ENCODE measurements at regions not wholly inside any gene's neighbourhood (a gene's known extent, or its start where the extent isn't known, plus 50 kb on each side); places are given as distances from the start of the nearest gene placed in this dataset.
"Not testable (repeated sequence)": the region's sequence is repeated elsewhere in the genome, so short reads cannot be mapped to it uniquely, and the experiment has no call there.

DNA sequence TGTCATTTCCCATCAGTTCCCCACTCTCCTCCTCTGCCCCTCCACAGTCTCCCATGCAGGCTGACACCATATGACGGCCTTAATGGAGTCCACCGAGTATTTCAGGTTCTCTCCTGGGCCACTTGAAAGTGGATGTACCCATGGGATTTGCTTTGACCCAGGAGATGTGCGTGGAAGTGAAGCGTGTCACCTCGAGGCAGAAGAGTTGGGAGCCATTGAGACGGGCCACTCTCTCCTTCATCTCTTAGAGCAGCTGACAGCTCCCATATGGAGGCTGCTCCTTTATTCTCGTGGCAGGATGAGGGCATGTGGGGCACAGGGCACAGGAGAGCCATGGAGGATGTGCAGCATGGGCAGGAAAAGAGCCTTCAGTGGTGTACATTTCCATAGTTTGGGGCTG lies 144.7 kb upstream of the CRYM start:
- H3K27me3 ChIP-seq (ENCODE audit: control insufficient read depth in 2 of 2, insufficient read depth in 2 of 2, low read length in 2 of 2); H3K4me1 ChIP-seq (ENCODE audit: control insufficient read depth in 2 of 2, insufficient read depth in 2 of 2, low read length in 2 of 2); DNase-seq; ATAC-seq; H3K9me3 Mint-ChIP-seq; intact Hi-C loops (cut with micrococcal nuclease); H3K36me3 Mint-ChIP-seq; H3K36me3 ChIP-seq (ENCODE audit: control insufficient read depth in 2 of 3, insufficient read depth in 3 of 3, low read length in 3 of 3); H3K27ac Mint-ChIP-seq; H3K4me3 Mint-ChIP-seq; CTCF ChIA-PET; H3K4me1 Mint-ChIP-seq; H3K9me3 ChIP-seq (ENCODE audit: control insufficient read depth in 2 of 3, low read length in 3 of 3); H3K27me3 Mint-ChIP-seq; H3K4me3 ChIP-seq (ENCODE audit: low read length); H3K27ac ChIP-seq (ENCODE audit: low read depth, low read length); POLR2A ChIA-PET: not testable (repeated sequence)

- H3K4me3 ChIP-seq (ENCODE audit: low read length); H3K4me1 ChIP-seq (ENCODE audit: control insufficient read depth in 2 of 2, insufficient read depth in 2 of 2, low read length in 2 of 2); H3K36me3 Mint-ChIP-seq; H3K27ac ChIP-seq (ENCODE audit: low read depth, low read length); ATAC-seq; H3K4me3 Mint-ChIP-seq; H3K27me3 ChIP-seq (ENCODE audit: control insufficient read depth in 2 of 2, insufficient read depth in 2 of 2, low read length in 2 of 2); H3K9me3 ChIP-seq (ENCODE audit: control insufficient read depth in 2 of 3, low read length in 3 of 3); H3K27me3 Mint-ChIP-seq; H3K36me3 ChIP-seq (ENCODE audit: control insufficient read depth in 2 of 3, insufficient read depth in 3 of 3, low read length in 3 of 3); CTCF ChIA-PET; H3K4me1 Mint-ChIP-seq; intact Hi-C loops (cut with micrococcal nuclease); H3K9me3 Mint-ChIP-seq; POLR2A ChIA-PET: not testable (repeated sequence)
- peak overlapping the region in 1 of 9 donors; percentile 48 for H3K27ac Mint-ChIP-seq
- DNase-seq: peak in 1 of 9 donors; percentile 46
Measured at GRCh38 chr16:21404699-21405098, 126.6 kb upstream of the CRYM start.

GRCh38 chr16:21397866-21398265 lies 119.8 kb upstream of the CRYM start:
- H3K36me3 Mint-ChIP-seq; H3K4me1 Mint-ChIP-seq; DNase-seq; H3K4me3 ChIP-seq (ENCODE audit: low read length); CTCF ChIA-PET; intact Hi-C loops (cut with micrococcal nuclease); H3K36me3 ChIP-seq (ENCODE audit: control insufficient read depth in 2 of 3, insufficient read depth in 3 of 3, low read length in 3 of 3); ATAC-seq; H3K9me3 Mint-ChIP-seq; H3K27ac Mint-ChIP-seq; H3K27me3 ChIP-seq (ENCODE audit: control insufficient read depth in 2 of 2, insufficient read depth in 2 of 2, low read length in 2 of 2); H3K9me3 ChIP-seq (ENCODE audit: control insufficient read depth in 2 of 3, low read length in 3 of 3); H3K27ac ChIP-seq (ENCODE audit: low read depth, low read length); H3K27me3 Mint-ChIP-seq; H3K4me1 ChIP-seq (ENCODE audit: control insufficient read depth in 2 of 2, insufficient read depth in 2 of 2, low read length in 2 of 2); POLR2A ChIA-PET; H3K4me3 Mint-ChIP-seq: not testable (repeated sequence)

DNA sequence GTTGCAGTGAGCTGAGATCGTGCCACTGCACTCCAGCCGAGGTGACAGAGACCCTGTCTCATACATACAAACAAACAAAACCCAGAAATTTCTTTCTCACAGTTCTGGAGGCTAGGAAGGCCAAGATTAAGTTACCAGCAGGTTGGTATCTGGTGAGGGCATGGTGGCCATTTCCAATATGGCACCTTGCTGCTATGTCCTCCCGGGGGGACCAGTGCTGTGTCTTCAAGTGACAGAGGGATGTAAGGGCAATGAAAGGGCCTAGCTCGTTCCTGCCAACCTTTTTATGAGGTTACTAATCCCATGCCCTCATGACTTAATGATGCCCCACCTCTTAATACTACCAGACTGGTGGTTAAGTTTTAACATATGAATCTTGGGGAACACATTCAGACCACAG lies 118.5 kb upstream of the CRYM start:
- POLR2A ChIA-PET, CTCF ChIA-PET: not testable (repeated sequence)

DNA sequence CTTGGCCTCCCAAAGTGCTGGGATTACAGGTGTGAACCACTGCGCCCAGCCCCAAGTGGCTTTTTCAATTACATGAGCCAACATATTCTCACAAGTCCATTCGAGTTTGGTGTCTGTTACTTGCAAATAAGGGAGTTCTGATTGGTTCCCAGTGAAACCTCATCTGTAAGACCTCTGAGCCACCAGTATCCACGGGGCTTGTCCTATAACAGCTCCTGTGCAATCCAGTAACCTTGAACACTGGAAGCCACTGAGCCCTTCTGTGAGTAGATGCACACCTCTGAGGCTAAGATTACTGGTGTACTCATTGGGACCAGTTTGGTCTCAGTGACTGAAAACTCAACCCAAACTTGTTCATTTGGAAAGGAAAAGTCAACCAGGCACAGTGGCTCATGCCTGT lies 112.5 kb upstream of the CRYM start:
- H3K4me1 Mint-ChIP-seq; ATAC-seq; intact Hi-C loops (cut with micrococcal nuclease); POLR2A ChIA-PET; H3K27me3 Mint-ChIP-seq; H3K9me3 Mint-ChIP-seq; H3K4me1 ChIP-seq (ENCODE audit: control insufficient read depth in 2 of 2, insufficient read depth in 2 of 2, low read length in 2 of 2); CTCF ChIA-PET; DNase-seq; H3K4me3 ChIP-seq (ENCODE audit: low read length); H3K27me3 ChIP-seq (ENCODE audit: control insufficient read depth in 2 of 2, insufficient read depth in 2 of 2, low read length in 2 of 2); H3K36me3 ChIP-seq (ENCODE audit: control insufficient read depth in 2 of 3, insufficient read depth in 3 of 3, low read length in 3 of 3); H3K4me3 Mint-ChIP-seq; H3K27ac Mint-ChIP-seq; H3K27ac ChIP-seq (ENCODE audit: low read depth, low read length); H3K9me3 ChIP-seq (ENCODE audit: control insufficient read depth in 2 of 3, low read length in 3 of 3); H3K36me3 Mint-ChIP-seq: not testable (repeated sequence)

More for the DNA sequence above, 118.5 kb upstream of the CRYM start:
- H3K9me3 Mint-ChIP-seq; H3K4me3 ChIP-seq (ENCODE audit: low read length); H3K4me3 Mint-ChIP-seq; H3K4me1 ChIP-seq (ENCODE audit: control insufficient read depth in 2 of 2, insufficient read depth in 2 of 2, low read length in 2 of 2); H3K27me3 Mint-ChIP-seq; H3K4me1 Mint-ChIP-seq; H3K36me3 ChIP-seq (ENCODE audit: control insufficient read depth in 2 of 3, insufficient read depth in 3 of 3, low read length in 3 of 3); DNase-seq; ATAC-seq; H3K27ac Mint-ChIP-seq; H3K27ac ChIP-seq (ENCODE audit: low read depth, low read length); intact Hi-C loops (cut with micrococcal nuclease); H3K36me3 Mint-ChIP-seq; H3K9me3 ChIP-seq (ENCODE audit: control insufficient read depth in 2 of 3, low read length in 3 of 3); H3K27me3 ChIP-seq (ENCODE audit: control insufficient read depth in 2 of 2, insufficient read depth in 2 of 2, low read length in 2 of 2): not testable (repeated sequence)

- H3K27me3 ChIP-seq (ENCODE audit: control insufficient read depth in 2 of 2, insufficient read depth in 2 of 2, low read length in 2 of 2); intact Hi-C loops (cut with micrococcal nuclease); H3K4me3 ChIP-seq (ENCODE audit: low read length); H3K36me3 Mint-ChIP-seq; H3K4me1 ChIP-seq (ENCODE audit: control insufficient read depth in 2 of 2, insufficient read depth in 2 of 2, low read length in 2 of 2); POLR2A ChIA-PET; H3K4me1 Mint-ChIP-seq; H3K27ac Mint-ChIP-seq; H3K9me3 Mint-ChIP-seq; CTCF ChIA-PET; H3K36me3 ChIP-seq (ENCODE audit: control insufficient read depth in 2 of 3, insufficient read depth in 3 of 3, low read length in 3 of 3); H3K9me3 ChIP-seq (ENCODE audit: control insufficient read depth in 2 of 3, low read length in 3 of 3); H3K27me3 Mint-ChIP-seq; H3K27ac ChIP-seq (ENCODE audit: low read depth, low read length); H3K4me3 Mint-ChIP-seq; DNase-seq: not testable (repeated sequence)
- ATAC-seq: peak; percentile 36
Measured at GRCh38 chr16:21389860-21390259, 111.8 kb upstream of the CRYM start.

DNA sequence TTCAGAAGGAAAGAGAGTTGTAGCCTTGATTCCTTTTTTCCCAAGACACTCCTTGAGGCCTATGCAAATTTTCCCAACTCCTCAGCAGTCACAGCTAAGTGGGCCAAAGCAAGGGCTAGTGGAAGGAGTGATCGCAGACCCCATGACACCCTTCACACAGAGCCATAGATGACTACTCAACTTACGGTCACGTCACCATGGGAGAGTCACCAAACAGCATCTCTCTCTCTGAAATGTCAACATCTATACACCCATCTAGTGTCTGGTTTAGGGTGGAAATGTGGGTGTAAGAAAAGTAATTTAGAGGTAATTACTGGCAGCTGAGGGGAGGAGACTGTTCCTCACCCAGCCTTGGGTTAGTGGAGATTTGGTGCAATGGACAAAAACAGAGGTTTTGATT lies 109.7 kb upstream of the CRYM start:
- H3K27ac Mint-ChIP-seq; H3K9me3 Mint-ChIP-seq; CTCF ChIA-PET; H3K36me3 ChIP-seq (ENCODE audit: control insufficient read depth in 2 of 3, insufficient read depth in 3 of 3, low read length in 3 of 3); H3K27ac ChIP-seq (ENCODE audit: low read depth, low read length); H3K36me3 Mint-ChIP-seq; H3K4me3 Mint-ChIP-seq; intact Hi-C loops (cut with micrococcal nuclease); H3K4me3 ChIP-seq (ENCODE audit: low read length); H3K27me3 Mint-ChIP-seq; POLR2A ChIA-PET; H3K4me1 Mint-ChIP-seq; DNase-seq; H3K27me3 ChIP-seq (ENCODE audit: control insufficient read depth in 2 of 2, insufficient read depth in 2 of 2, low read length in 2 of 2); H3K4me1 ChIP-seq (ENCODE audit: control insufficient read depth in 2 of 2, insufficient read depth in 2 of 2, low read length in 2 of 2); H3K9me3 ChIP-seq (ENCODE audit: control insufficient read depth in 2 of 3, low read length in 3 of 3); ATAC-seq: not testable (repeated sequence)

All from naive thymus-derived CD4-positive, alpha-beta T cell (primary cell).